Neuronal stem cell (in vitro differentiated cells): ENCODE measurements at regions not wholly inside any gene's neighbourhood (a gene's known extent, or its start where the extent isn't known, plus 50 kb on each side); places are given as distances from the start of the nearest gene placed in this dataset.

Experiments used
- DNase-seq: peaks from one replicate; pipeline ENCODE4 v3.0.0-alpha.2; 2013; ENCODE audit warnings: low spot score
- H2AFZ ChIP-seq: one replicate; pipeline ENCODE4 v1.6.1; 2013; ENCODE audit warnings: mild to moderate bottlenecking, low read length, inconsistent platforms
- H2AK5ac ChIP-seq: 2 replicates; pipeline ENCODE4 v1.6.1; 2013; ENCODE audit warnings: low read depth, mild to moderate bottlenecking, inconsistent platforms, low read length, moderate library complexity, mixed read lengths
- H2BK120ac ChIP-seq: 2 replicates; pipeline ENCODE4 v1.6.1; 2013; ENCODE audit warnings: low read depth, mild to moderate bottlenecking, inconsistent platforms, low read length, moderate library complexity, mixed read lengths
- H2BK12ac ChIP-seq: one replicate; pipeline ENCODE4 v1.6.1; 2013; ENCODE audit warnings: low read length, inconsistent platforms
- H2BK15ac ChIP-seq: 2 replicates; pipeline ENCODE4 v1.6.1; 2013; ENCODE audit warnings: mild to moderate bottlenecking, low read length, inconsistent platforms, mixed read lengths
- H2BK5ac ChIP-seq: one replicate; pipeline ENCODE4 v1.6.1; 2013; ENCODE audit warnings: inconsistent platforms, mild to moderate bottlenecking, low read length, moderate library complexity
- H3K14ac ChIP-seq: one replicate; pipeline ENCODE4 v1.6.1; 2013; ENCODE audit warnings: low read length, inconsistent platforms
- H3K18ac ChIP-seq: 2 replicates; pipeline ENCODE4 v1.6.1; 2013; ENCODE audit warnings: low read length, inconsistent platforms
- H3K23ac ChIP-seq: 2 replicates; pipeline ENCODE4 v1.6.1; 2013; ENCODE audit warnings: low read depth, mild to moderate bottlenecking, mixed read lengths, low read length, inconsistent platforms; ENCODE audit not compliant: poor library complexity
- H3K27ac ChIP-seq: replicated peaks from 3 replicates; pipeline ENCODE4 v1.5.1; 2013; ENCODE audit warnings: low read length, inconsistent platforms
- H3K27me3 ChIP-seq, 3 experiments: 2 replicates each; pipeline ENCODE4 v1.6.1; 2013; ENCODE audit warnings: low read length in 3 of 3, mild to moderate bottlenecking in 2 of 3, inconsistent platforms in 1 of 3, low read depth in 1 of 3, mixed read lengths in 1 of 3, moderate library complexity in 1 of 3; ENCODE audit not compliant: control insufficient read depth in 3 of 3, insufficient read depth in 3 of 3
- H3K36me3 ChIP-seq, 2 donors: replicated peaks in 1 of 2; 2 replicates each; pipeline ENCODE4 v1.6.1; 2013; ENCODE audit warnings: low read length in 2 of 2; ENCODE audit not compliant: control insufficient read depth in 2 of 2, insufficient read depth in 2 of 2
- H3K4ac ChIP-seq: 2 replicates; pipeline ENCODE4 v1.6.1; 2013; ENCODE audit warnings: inconsistent platforms, mild to moderate bottlenecking, low read length, moderate library complexity
- H3K4me1 ChIP-seq, 2 donors: 1 replicate in 1 of 2; 2 replicates in 1 of 2; pipeline ENCODE4 v1.6.1; 2013; ENCODE audit warnings: low read length in 2 of 2, low read depth in 1 of 2; ENCODE audit not compliant: control insufficient read depth in 2 of 2, insufficient read depth in 1 of 2
- H3K4me2 ChIP-seq: one replicate; pipeline ENCODE4 v1.6.1; 2013; ENCODE audit warnings: mild to moderate bottlenecking, low read length, inconsistent platforms; ENCODE audit not compliant: insufficient read depth, poor library complexity, severe bottlenecking
- H3K4me3 ChIP-seq, 2 donors: 2 replicates each; pipeline ENCODE4 v1.5.1; 2013; ENCODE audit warnings: low read length in 2 of 2, mild to moderate bottlenecking in 2 of 2, inconsistent platforms in 1 of 2, moderate library complexity in 1 of 2
- H3K79me1 ChIP-seq: one replicate; pipeline ENCODE4 v1.6.1; 2013; ENCODE audit warnings: low read depth, mild to moderate bottlenecking, inconsistent platforms, low read length, moderate library complexity
- H3K9ac ChIP-seq: one replicate; pipeline ENCODE4 v1.6.1; 2013; ENCODE audit warnings: mild to moderate bottlenecking, low read depth, low read length, inconsistent platforms; ENCODE audit not compliant: poor library complexity
- H3K9me3 ChIP-seq, 2 donors: replicated peaks in 1 of 2; 2 replicates each; pipeline versions ENCODE3 to v1.6.1; 2013; ENCODE audit warnings: low read length in 2 of 2, mild to moderate bottlenecking in 2 of 2, inconsistent platforms in 1 of 2, low read depth in 1 of 2, mixed read lengths in 1 of 2, moderate library complexity in 1 of 2; ENCODE audit not compliant: control insufficient read depth in 2 of 2, insufficient read depth in 1 of 2
- H4K8ac ChIP-seq: one replicate; pipeline ENCODE4 v1.6.1; 2013; ENCODE audit warnings: low read depth, mild to moderate bottlenecking, inconsistent platforms, low read length, moderate library complexity
- H4K91ac ChIP-seq: one replicate; pipeline ENCODE4 v1.6.1; 2013; ENCODE audit warnings: low read length, low read depth, mild to moderate bottlenecking, inconsistent platforms; ENCODE audit not compliant: poor library complexity
- WGBS, 2 donors: extraction: QIAGEN DNeasy Blood & Tissue Kit; methylation state at CpG; one replicate each; pipeline ENCODE4 v1.1.7; 2013; ENCODE audit warnings: missing lambda C conversion rate in 2 of 2, mixed read lengths in 1 of 2; ENCODE audit not compliant: insufficient read length in 2 of 2, insufficient replicate concordance in 1 of 2; ENCODE audit errors: extremely low coverage in 2 of 2; 5-methylcytosine and 5-hydroxymethylcytosine counted together

- peaks cover 0 to 4% of the 10 kb centered on the region in 2 donors for H3K4me1 ChIP-seq
- no peaks in the 10 kb centered on the region for H3K36me3 ChIP-seq
- no peak overlapping the region for H3K4me3 ChIP-seq
- H3K9me3 ChIP-seq, result no peaks in the 10 kb centered on the region
- no peaks in the 10 kb centered on the region for H3K27me3 ChIP-seq
- H3K9ac ChIP-seq, result no peak overlapping the region
- H4K91ac ChIP-seq, result no peak overlapping the region
- H3K27ac ChIP-seq, result no peak overlapping the region
- no peak overlapping the region for H3K18ac ChIP-seq
- no peak overlapping the region for H3K14ac ChIP-seq
- H2AK5ac ChIP-seq, result no peak overlapping the region
- no peak overlapping the region for H2BK120ac ChIP-seq
- H2AFZ ChIP-seq, result no peak overlapping the region
- H2BK12ac ChIP-seq, result no peak overlapping the region
- H3K4ac ChIP-seq, result no peak overlapping the region
- DNase-seq, result no peak
- H3K79me1 ChIP-seq, result no peaks in the 10 kb centered on the region
- no peak overlapping the region for H2BK15ac ChIP-seq
- H3K4me2 ChIP-seq, result no peak overlapping the region
- H3K23ac ChIP-seq, result no peak overlapping the region
- WGBS, 2 donors, result no CpG with 5 or more reads among the region's 9 CpGs
- H4K8ac ChIP-seq, result no peak overlapping the region
- H2BK5ac ChIP-seq, result no peak overlapping the region
These were observed 228.9 kb upstream of the PRKD1 start for GRCh38 chr14:30156571-30156970.

- no CpG with 5 or more reads among the region's 5 CpGs for WGBS, 2 donors
- no peak for DNase-seq
- no peaks in the 10 kb centered on the region for H3K79me1 ChIP-seq
These were observed 230.7 kb upstream of the PRKD1 start for GRCh38 chr14:30158299-30158698.

GRCh38 chr14:30159374-30159773 lies 231.7 kb upstream of the PRKD1 start:
- no peak overlapping the region for H4K8ac ChIP-seq
- H3K18ac ChIP-seq, result no peak overlapping the region
- no peak overlapping the region for H2BK120ac ChIP-seq
- no peak overlapping the region for H2AK5ac ChIP-seq
- no peak overlapping the region for H3K9ac ChIP-seq
- H2AFZ ChIP-seq, result no peak overlapping the region
- H3K4me1 ChIP-seq, result peaks cover 0 to 4% of the 10 kb centered on the region in 2 donors
- no peak overlapping the region for H3K4me3 ChIP-seq
- DNase-seq, result no peak
- no peak overlapping the region for H3K23ac ChIP-seq
- H3K14ac ChIP-seq, result no peak overlapping the region
- H3K27ac ChIP-seq, result no peak overlapping the region
- H4K91ac ChIP-seq, result no peak overlapping the region
- no peak overlapping the region for H3K4me2 ChIP-seq
- H3K9me3 ChIP-seq, result no peaks in the 10 kb centered on the region
- H3K79me1 ChIP-seq, result no peaks in the 10 kb centered on the region
- H3K4ac ChIP-seq, result no peak overlapping the region
- H2BK5ac ChIP-seq, result no peak overlapping the region
- H3K36me3 ChIP-seq, result no peaks in the 10 kb centered on the region
- no peaks in the 10 kb centered on the region for H3K27me3 ChIP-seq
- WGBS, 2 donors, result no CpG with 5 or more reads among the region's 2 CpGs
- no peak overlapping the region for H2BK12ac ChIP-seq
- no peak overlapping the region for H2BK15ac ChIP-seq

More at GRCh38 chr14:30158299-30158698, 230.7 kb upstream of the PRKD1 start:
- Histone ChIP-seq H2BK5ac (no peak overlapping the region), H3K4ac (no peak overlapping the region), H3K14ac (no peak overlapping the region), H3K4me2 (no peak overlapping the region), H3K23ac (no peak overlapping the region), H3K9ac (no peak overlapping the region), H3K9me3 (no peaks in the 10 kb centered on the region), H2BK120ac (no peak overlapping the region), H3K27me3 (no peaks in the 10 kb centered on the region), H4K8ac (no peak overlapping the region), H2BK15ac (no peak overlapping the region), H3K4me3 (no peak overlapping the region), H4K91ac (no peak overlapping the region), H2AK5ac (no peak overlapping the region), H3K27ac (no peak overlapping the region), H3K18ac (no peak overlapping the region), H2AFZ (peak overlapping the region; percentile 40), H3K4me1 (peaks cover 0 to 4% of the 10 kb centered on the region in 2 donors), H3K36me3 (no peaks in the 10 kb centered on the region), H2BK12ac (no peak overlapping the region)

- no CpG with 5 or more reads among the region's 5 CpGs for WGBS, 2 donors
- H3K27ac ChIP-seq, result no peak overlapping the region
- H2BK15ac ChIP-seq, result no peak overlapping the region
- no peak overlapping the region for H2BK12ac ChIP-seq
- H3K4ac ChIP-seq, result no peak overlapping the region
- H3K9me3 ChIP-seq, result no peaks in the 10 kb centered on the region
- H2AK5ac ChIP-seq, result no peak overlapping the region
- H4K91ac ChIP-seq, result no peak overlapping the region
- H2AFZ ChIP-seq, result peak overlapping the region; percentile 61
- H3K79me1 ChIP-seq, result no peaks in the 10 kb centered on the region
- peaks cover 0 to 4% of the 10 kb centered on the region in 2 donors for H3K4me1 ChIP-seq
- H3K23ac ChIP-seq, result no peak overlapping the region
- no peak overlapping the region for H2BK5ac ChIP-seq
- H3K36me3 ChIP-seq, result no peaks in the 10 kb centered on the region
- H3K27me3 ChIP-seq, result no peaks in the 10 kb centered on the region
- no peak overlapping the region for H3K9ac ChIP-seq
- H3K4me2 ChIP-seq, result no peak overlapping the region
- H4K8ac ChIP-seq, result no peak overlapping the region
- no peak overlapping the region for H3K14ac ChIP-seq
- no peak overlapping the region for H3K18ac ChIP-seq
- no peak for DNase-seq
- no peak overlapping the region for H3K4me3 ChIP-seq
- no peak overlapping the region for H2BK120ac ChIP-seq
These were observed 233.0 kb upstream of the PRKD1 start for GRCh38 chr14:30160608-30161007.
